Coronary artery (tissue), 2 donors: ENCODE measurements at regions not wholly inside any gene's neighbourhood (a gene's known extent, or its start where the extent isn't known, plus 50 kb on each side); places are given as distances from the start of the nearest gene placed in this dataset.

ENCODE experiments used
- DNase-seq: peaks from one replicate; pipeline ENCODE4 v3.0.0-alpha.2; 2017; ENCODE audit warnings: low spot score
- H3K27ac ChIP-seq, 2 donors: fragments of 200-600 bp; sonication (generic); one replicate each; pipeline ENCODE4 v1.5.1; 2016 to 2019
- H3K4me3 ChIP-seq: fragments of 200-600 bp; sonication (generic); 2 replicates; pipeline ENCODE4 v1.5.1; 2016; ENCODE audit warnings: mild to moderate bottlenecking, moderate library complexity
- TF ChIP-seq, protein P1 (sequence below): fragments of 200-600 bp; sonication (generic); IDR thresholded peaks from one replicate; pipeline ENCODE4 v1.5.1; 2019; ENCODE audit warnings: antibody characterized with exemption

DNA sequence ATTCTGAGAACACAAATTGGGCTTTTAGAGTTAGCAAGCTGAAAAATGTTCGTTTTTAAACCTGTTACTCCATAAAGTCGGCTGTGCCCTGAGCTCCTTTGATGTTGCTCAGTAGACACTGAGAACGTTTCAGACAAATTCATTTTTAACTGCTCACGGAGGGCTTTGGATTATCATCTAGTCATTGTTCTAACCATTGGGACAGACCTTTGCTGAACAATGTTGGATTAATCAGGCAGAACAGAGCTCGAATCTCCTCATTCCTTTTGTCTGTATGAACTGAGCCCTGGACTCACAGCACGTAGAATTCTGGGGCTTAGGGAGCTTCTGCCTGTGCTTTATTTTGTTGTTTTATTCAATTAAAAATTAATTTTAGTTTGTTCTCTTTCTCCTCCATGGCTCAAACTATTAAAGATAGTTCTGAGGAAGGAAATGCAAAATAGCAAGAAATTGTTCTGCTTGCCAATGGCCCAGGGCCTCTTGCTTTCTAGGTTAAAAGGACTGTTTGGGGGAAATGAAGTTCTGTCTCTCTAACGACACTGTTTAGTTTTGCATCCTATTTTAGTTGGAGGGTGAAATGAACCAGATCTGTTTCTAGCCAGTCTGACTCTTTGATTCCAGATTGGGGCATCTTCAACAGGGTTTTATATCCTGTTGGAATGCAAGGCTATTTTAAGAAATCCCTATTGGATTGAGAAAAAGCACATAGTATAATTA is 114.7 kb upstream of the CXCR4 start:
- DNase-seq: no peak
- H3K4me3 ChIP-seq: no peak overlapping the region
- H3K27ac ChIP-seq: no peak overlapping the region
- TF ChIP-seq, protein P1, sequence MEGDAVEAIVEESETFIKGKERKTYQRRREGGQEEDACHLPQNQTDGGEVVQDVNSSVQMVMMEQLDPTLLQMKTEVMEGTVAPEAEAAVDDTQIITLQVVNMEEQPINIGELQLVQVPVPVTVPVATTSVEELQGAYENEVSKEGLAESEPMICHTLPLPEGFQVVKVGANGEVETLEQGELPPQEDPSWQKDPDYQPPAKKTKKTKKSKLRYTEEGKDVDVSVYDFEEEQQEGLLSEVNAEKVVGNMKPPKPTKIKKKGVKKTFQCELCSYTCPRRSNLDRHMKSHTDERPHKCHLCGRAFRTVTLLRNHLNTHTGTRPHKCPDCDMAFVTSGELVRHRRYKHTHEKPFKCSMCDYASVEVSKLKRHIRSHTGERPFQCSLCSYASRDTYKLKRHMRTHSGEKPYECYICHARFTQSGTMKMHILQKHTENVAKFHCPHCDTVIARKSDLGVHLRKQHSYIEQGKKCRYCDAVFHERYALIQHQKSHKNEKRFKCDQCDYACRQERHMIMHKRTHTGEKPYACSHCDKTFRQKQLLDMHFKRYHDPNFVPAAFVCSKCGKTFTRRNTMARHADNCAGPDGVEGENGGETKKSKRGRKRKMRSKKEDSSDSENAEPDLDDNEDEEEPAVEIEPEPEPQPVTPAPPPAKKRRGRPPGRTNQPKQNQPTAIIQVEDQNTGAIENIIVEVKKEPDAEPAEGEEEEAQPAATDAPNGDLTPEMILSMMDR: no peak

DNA sequence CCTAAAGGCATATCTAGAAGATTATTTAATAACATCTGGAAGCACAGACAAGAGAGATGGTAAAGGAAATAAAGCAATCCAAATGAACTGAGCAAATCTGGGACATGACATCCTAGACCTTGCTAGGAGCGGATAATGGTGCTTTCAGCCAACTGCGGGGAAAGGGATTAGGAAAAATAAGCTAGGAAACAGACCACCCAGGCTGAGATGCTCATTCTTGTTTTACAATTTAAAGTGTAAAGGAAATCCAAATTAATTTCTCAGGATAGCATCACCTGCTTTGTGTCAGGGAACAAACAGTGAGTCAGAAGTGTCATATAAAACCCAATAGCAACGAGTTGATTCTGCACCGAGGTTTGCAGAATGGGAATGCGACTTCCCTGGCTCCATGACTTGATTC is 112.5 kb upstream of the CXCR4 start:
- Histone ChIP-seq H3K4me3 (no peak overlapping the region), H3K27ac (no peak overlapping the region)
- TF ChIP-seq, protein P1: no peak
- DNase-seq: no peak

DNA sequence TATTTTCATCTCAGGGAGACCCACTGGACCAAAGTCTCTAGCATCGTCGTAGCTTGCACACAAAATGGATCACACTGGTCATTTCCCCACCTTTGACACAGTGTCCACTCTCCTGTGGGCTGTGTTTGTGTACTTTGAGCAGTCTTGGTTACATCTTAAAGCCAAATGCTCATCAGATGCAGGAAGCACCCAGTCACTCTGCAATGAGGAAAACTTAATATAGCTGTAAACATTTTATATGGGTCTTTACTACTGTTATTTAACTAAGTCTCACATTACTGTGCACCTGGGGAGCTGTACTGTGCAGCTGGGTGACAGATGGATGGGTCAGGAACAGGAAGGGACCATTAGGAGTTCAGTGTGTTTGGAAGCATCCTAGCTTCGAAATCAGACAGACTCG is 109.0 kb upstream of the CXCR4 start:
- TF ChIP-seq, protein P1: no peak
- H3K27ac ChIP-seq: no peak overlapping the region
- H3K4me3 ChIP-seq: no peak overlapping the region
- DNase-seq: no peak

DNA sequence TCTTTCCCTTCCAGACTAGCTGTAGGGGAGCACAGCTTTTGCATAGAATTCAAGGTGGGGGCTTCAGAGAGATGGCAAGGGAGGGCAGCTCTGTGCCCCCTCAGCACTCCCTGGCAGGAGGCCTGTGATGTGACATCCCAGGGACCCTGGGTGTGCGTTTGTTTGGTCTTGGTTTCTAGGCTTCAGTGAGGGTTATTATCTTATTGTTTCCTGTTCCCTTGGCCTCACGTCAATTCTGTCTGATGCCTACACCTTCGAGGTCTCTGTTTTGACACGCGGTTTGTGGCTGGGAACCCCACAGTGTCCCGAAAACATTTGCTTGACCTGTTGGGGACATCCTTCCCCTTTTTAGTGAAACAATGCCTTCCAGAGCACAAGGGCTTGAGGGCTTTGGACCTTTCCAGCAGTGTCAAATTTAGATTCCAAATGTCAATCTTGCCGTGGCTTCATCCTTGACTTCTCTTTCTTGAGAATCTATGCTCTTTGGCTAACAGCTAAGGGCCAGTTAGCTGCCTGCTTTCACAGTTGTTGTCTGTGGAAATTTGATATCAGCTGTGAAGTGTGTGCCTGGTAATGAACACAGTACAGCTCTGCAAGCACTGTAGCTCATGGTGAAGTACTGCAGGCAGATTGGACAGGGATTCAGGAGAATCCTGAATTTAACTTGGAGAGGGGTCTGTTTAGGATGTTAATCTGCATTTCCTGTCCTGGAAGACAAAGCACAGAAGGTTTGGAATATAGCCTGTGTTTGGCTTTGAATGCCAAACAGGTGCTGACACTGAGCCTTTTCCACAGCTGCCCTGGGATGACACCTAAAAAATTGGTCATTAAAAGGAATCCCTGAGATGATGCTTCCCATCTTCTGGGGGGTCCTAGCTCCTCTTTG is 108.2 kb upstream of the CXCR4 start:
- TF ChIP-seq, protein P1: no peak
- no peak overlapping the region for H3K4me3 ChIP-seq
- no peak overlapping the region for H3K27ac ChIP-seq
- no peak for DNase-seq

DNA sequence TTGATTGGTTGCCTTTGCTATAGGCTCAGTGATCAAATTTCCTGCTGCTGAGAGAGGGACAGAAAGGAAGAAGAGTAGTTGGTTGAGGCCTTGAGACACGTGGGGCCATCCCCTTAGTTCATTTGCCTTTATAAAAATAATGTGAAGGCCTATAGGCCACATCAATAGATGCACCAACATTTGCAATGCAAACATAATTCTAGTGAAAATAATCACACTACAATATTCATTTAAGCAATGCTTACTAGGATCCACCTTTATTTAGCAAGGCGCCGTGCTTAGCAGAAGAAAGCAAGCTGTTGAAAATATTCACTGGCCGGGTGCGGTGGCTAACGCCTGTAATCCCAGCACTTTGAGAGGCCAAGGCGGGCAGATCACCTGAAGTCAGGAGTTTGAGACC is 105.3 kb upstream of the CXCR4 start:
- TF ChIP-seq, protein P1: no peak
- DNase-seq: no peak
- no peak overlapping the region for H3K4me3 ChIP-seq
- no peak overlapping the region for H3K27ac ChIP-seq

DNA sequence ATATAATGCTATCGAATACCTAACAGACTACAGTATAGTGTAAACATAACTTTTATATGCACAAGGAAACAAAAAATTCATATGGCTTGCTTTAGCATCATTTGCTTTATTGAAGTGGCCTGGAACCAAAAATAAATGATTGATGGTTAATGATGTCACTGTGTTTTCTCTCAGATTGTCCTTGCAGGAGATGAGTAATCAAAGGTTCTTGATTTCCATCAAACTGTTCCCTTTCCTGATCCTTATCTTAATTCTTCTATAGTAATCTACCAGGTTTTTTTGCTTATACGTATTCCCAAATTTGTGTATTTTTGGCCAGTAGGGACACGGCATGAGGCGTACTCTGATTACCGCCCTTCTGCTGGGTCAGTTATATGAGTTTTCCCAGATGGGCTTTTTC is 104.9 kb upstream of the CXCR4 start:
- H3K4me3 ChIP-seq: no peak overlapping the region
- no peak for DNase-seq
- H3K27ac ChIP-seq: no peak overlapping the region
- TF ChIP-seq, protein P1: no peak
